HepG2 (cell line): ENCODE measurements at regions not wholly inside any gene's neighbourhood (a gene's known extent, or its start where the extent isn't known, plus 50 kb on each side); places are given as distances from the start of the nearest gene placed in this dataset.

Experiments
- ATF3 ChIP-seq: sonication (generic); formaldehyde crosslinking; IDR thresholded peaks from 2 replicates; pipeline ENCODE4 v1.4.0; 2020; ENCODE audit warnings: missing genetic modification reagents
- BATF2 ChIP-seq: sonication (generic); formaldehyde crosslinking; IDR thresholded peaks from 2 replicates; pipeline ENCODE4 v1.8.0; 2022; ENCODE audit warnings: mild to moderate bottlenecking, missing genetic modification reagents, moderate library complexity
- MAFK ChIP-seq, 2 experiments: IDR thresholded peaks in 1 of 2; conservative IDR thresholded peaks in 1 of 2; 2 replicates each; pipeline ENCODE4 v1.6.1; 2011; ENCODE audit warnings: improper control_type of control experiment in 2 of 2, low read length in 2 of 2
- TRAFD1 ChIP-seq: sonication (generic); formaldehyde crosslinking; IDR thresholded peaks from 2 replicates; pipeline ENCODE4 v1.5.1; 2020; ENCODE audit warnings: missing genetic modification reagents, mild to moderate bottlenecking, borderline replicate concordance
- ZBTB14 ChIP-seq: sonication (generic); formaldehyde crosslinking; IDR thresholded peaks from 2 replicates; pipeline ENCODE4 v1.4.0; 2020; ENCODE audit warnings: missing genetic modification reagents
- ZFAT ChIP-seq: sonication (generic); formaldehyde crosslinking; conservative IDR thresholded peaks from 2 replicates; pipeline ENCODE4 v1.8.1; 2023; ENCODE audit warnings: missing genetic modification reagents, inconsistent platforms
- ZNF124 ChIP-seq: sonication (generic); formaldehyde crosslinking; IDR thresholded peaks from 2 replicates; pipeline ENCODE4 v1.4.0; 2020; ENCODE audit warnings: missing genetic modification reagents
- ZNF136 ChIP-seq: sonication (generic); formaldehyde crosslinking; IDR thresholded peaks from 2 replicates; pipeline ENCODE4 v1.8.1; 2022; ENCODE audit warnings: low read depth, mild to moderate bottlenecking, moderate library complexity, missing genetic modification reagents
- ZNF362 ChIP-seq: sonication (generic); formaldehyde crosslinking; IDR thresholded peaks from 2 replicates; pipeline ENCODE4 v1.4.0; 2020; ENCODE audit warnings: missing genetic modification reagents, mild to moderate bottlenecking, borderline replicate concordance
- ZNF598 ChIP-seq: sonication (generic); formaldehyde crosslinking; IDR thresholded peaks from 2 replicates; pipeline ENCODE4 v1.5.1; 2020; ENCODE audit warnings: mild to moderate bottlenecking, missing genetic modification reagents, borderline replicate concordance
- TF ChIP-seq, protein P1 (sequence below): sonication (generic); formaldehyde crosslinking; IDR thresholded peaks from 2 replicates; pipeline ENCODE4 v1.4.0; 2020; ENCODE audit warnings: missing genetic modification reagents, borderline replicate concordance
- TF ChIP-seq, protein P2 (sequence below): sonication (generic); formaldehyde crosslinking; IDR thresholded peaks from 2 replicates; pipeline ENCODE4 v1.4.0; 2020; ENCODE audit warnings: missing genetic modification reagents
- TF ChIP-seq, protein P3 (sequence below): sonication (generic); formaldehyde crosslinking; IDR thresholded peaks from 2 replicates; pipeline ENCODE4 v1.5.1; 2020; ENCODE audit warnings: missing genetic modification reagents, mild to moderate bottlenecking, borderline replicate concordance
- TF ChIP-seq, protein P4 (sequence below): sonication (generic); formaldehyde crosslinking; IDR thresholded peaks from 2 replicates; pipeline ENCODE4 v1.4.0; 2020; ENCODE audit warnings: mild to moderate bottlenecking, missing genetic modification reagents

GRCh38 chr2:234550511-234551107 lies 53.7 kb upstream of the ARL4C start (continued):
- TF ChIP-seq ZBTB14 (CRISPR knock-in tag) (no peak), TRAFD1 (CRISPR knock-in tag) (no peak), ZFAT (CRISPR knock-in tag) (no peak), BATF2 (no peak), ATF3 (CRISPR knock-in tag) (no peak), ZNF598 (0 out of 2 replicates have a peak, but pooled peaks have one; percentile 29), ZNF124 (CRISPR knock-in tag) (peak; percentile 65; the same call in 1 of the 2 replicates), ZNF362 (CRISPR knock-in tag) (no peak), MAFK (conservative IDR thresholded peaks at IDR 0.05 in 1 of 2, IDR thresholded peaks at IDR 0.05 in 1 of 2; ENCODE audit: low read length in 2 of 2) (no peak), ZNF136 (no peak)
- TF ChIP-seq, protein P1, sequence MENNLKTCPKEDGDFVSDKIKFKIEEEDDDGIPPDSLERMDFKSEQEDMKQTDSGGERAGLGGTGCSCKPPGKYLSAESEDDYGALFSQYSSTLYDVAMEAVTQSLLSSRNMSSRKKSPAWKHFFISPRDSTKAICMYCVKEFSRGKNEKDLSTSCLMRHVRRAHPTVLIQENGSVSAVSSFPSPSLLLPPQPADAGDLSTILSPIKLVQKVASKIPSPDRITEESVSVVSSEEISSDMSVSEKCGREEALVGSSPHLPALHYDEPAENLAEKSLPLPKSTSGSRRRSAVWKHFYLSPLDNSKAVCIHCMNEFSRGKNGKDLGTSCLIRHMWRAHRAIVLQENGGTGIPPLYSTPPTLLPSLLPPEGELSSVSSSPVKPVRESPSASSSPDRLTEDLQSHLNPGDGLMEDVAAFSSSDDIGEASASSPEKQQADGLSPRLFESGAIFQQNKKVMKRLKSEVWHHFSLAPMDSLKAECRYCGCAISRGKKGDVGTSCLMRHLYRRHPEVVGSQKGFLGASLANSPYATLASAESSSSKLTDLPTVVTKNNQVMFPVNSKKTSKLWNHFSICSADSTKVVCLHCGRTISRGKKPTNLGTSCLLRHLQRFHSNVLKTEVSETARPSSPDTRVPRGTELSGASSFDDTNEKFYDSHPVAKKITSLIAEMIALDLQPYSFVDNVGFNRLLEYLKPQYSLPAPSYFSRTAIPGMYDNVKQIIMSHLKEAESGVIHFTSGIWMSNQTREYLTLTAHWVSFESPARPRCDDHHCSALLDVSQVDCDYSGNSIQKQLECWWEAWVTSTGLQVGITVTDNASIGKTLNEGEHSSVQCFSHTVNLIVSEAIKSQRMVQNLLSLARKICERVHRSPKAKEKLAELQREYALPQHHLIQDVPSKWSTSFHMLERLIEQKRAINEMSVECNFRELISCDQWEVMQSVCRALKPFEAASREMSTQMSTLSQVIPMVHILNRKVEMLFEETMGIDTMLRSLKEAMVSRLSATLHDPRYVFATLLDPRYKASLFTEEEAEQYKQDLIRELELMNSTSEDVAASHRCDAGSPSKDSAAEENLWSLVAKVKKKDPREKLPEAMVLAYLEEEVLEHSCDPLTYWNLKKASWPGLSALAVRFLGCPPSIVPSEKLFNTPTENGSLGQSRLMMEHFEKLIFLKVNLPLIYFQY (CRISPR knock-in tag) = no peak; the same call in 1 of the 2 replicates
- TF ChIP-seq, protein P2, sequence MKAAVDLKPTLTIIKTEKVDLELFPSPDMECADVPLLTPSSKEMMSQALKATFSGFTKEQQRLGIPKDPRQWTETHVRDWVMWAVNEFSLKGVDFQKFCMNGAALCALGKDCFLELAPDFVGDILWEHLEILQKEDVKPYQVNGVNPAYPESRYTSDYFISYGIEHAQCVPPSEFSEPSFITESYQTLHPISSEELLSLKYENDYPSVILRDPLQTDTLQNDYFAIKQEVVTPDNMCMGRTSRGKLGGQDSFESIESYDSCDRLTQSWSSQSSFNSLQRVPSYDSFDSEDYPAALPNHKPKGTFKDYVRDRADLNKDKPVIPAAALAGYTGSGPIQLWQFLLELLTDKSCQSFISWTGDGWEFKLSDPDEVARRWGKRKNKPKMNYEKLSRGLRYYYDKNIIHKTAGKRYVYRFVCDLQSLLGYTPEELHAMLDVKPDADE (CRISPR knock-in tag) = no peak
- TF ChIP-seq, protein P3, sequence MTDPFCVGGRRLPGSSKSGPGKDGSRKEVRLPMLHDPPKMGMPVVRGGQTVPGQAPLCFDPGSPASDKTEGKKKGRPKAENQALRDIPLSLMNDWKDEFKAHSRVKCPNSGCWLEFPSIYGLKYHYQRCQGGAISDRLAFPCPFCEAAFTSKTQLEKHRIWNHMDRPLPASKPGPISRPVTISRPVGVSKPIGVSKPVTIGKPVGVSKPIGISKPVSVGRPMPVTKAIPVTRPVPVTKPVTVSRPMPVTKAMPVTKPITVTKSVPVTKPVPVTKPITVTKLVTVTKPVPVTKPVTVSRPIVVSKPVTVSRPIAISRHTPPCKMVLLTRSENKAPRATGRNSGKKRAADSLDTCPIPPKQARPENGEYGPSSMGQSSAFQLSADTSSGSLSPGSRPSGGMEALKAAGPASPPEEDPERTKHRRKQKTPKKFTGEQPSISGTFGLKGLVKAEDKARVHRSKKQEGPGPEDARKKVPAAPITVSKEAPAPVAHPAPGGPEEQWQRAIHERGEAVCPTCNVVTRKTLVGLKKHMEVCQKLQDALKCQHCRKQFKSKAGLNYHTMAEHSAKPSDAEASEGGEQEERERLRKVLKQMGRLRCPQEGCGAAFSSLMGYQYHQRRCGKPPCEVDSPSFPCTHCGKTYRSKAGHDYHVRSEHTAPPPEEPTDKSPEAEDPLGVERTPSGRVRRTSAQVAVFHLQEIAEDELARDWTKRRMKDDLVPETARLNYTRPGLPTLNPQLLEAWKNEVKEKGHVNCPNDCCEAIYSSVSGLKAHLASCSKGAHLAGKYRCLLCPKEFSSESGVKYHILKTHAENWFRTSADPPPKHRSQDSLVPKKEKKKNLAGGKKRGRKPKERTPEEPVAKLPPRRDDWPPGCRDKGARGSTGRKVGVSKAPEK (CRISPR knock-in tag) = 0 out of 2 replicates have a peak, but pooled peaks have one; percentile 13
- TF ChIP-seq, protein P4, sequence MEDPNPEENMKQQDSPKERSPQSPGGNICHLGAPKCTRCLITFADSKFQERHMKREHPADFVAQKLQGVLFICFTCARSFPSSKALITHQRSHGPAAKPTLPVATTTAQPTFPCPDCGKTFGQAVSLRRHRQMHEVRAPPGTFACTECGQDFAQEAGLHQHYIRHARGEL (CRISPR knock-in tag) = no peak
